K562 (cell line): ENCODE measurements at regions not wholly inside any gene's neighbourhood (a gene's known extent, or its start where the extent isn't known, plus 50 kb on each side); places are given as distances from the start of the nearest gene placed in this dataset.

ENCODE experiments used
- PHF21A ChIP-seq: fragments of 450-650 bp; IDR thresholded peaks from 2 replicates; pipeline ENCODE4 v1.6.1; 2017; ENCODE audit warnings: low read depth, borderline replicate concordance
- REST ChIP-seq, 2 experiments: fragments of 450-650 bp; formaldehyde crosslinking in 1 of 2; IDR thresholded peaks; 2 replicates each; pipeline versions ENCODE4 v1.4.0 to v1.6.1; 2014 to 2020; ENCODE audit warnings: mild to moderate bottlenecking in 2 of 2, borderline replicate concordance in 1 of 2, low read depth in 1 of 2

GRCh38 chr21:24729568-24729967 is 877.7 kb downstream of the MRPL39 start:
- TF ChIP-seq PHF21A (no peak), REST (IDR thresholded peaks at IDR 0.05; ENCODE audit: borderline replicate concordance) (no peak), REST (CRISPR knock-in tag; IDR thresholded peaks at IDR 0.05; ENCODE audit: low read depth) (no peak)
